Astrocyte (in vitro differentiated cells and primary cell): ENCODE measurements at regions not wholly inside any gene's neighbourhood (a gene's known extent, or its start where the extent isn't known, plus 50 kb on each side); places are given as distances from the start of the nearest gene placed in this dataset.

ENCODE experiments used
- CTCF ChIP-seq: IDR thresholded peaks from 2 replicates; pipeline ENCODE4 v1.5.1; 2011; ENCODE audit warnings: low read depth, mild to moderate bottlenecking, inconsistent platforms, low read length, moderate library complexity; ENCODE audit not compliant: insufficient read depth
- EZH2 ChIP-seq: IDR thresholded peaks from 2 replicates; pipeline ENCODE4 v1.6.1; 2012; ENCODE audit warnings: mild to moderate bottlenecking, low read length, inconsistent platforms; ENCODE audit not compliant: insufficient read depth

- no peak for TF ChIP-seq CTCF
- no peak for TF ChIP-seq EZH2
Observed at GRCh38 chr10:60560451-60560850, 170.8 kb upstream of the ANK3 start.
